Liver (tissue), 8 donors: ENCODE measurements at regions not wholly inside any gene's neighbourhood (a gene's known extent, or its start where the extent isn't known, plus 50 kb on each side); places are given as distances from the start of the nearest gene placed in this dataset.

Source experiments
- DNase-seq: peaks from one replicate; pipeline ENCODE4 v3.0.0-alpha.2; 2017; ENCODE audit warnings: low spot score
- H3K27ac ChIP-seq, 2 donors: one replicate each; pipeline ENCODE4 v1.7.0; 2013; ENCODE audit warnings: inconsistent platforms in 2 of 2, low read length in 2 of 2, control low read depth in 1 of 2, low read depth in 1 of 2, mild to moderate bottlenecking in 1 of 2
- H3K27me3 ChIP-seq, 4 donors: one replicate each; pipeline versions ENCODE4 v1.6.1 to v1.7.0; 2013; ENCODE audit warnings: low read length in 3 of 4, inconsistent platforms in 1 of 4, mild to moderate bottlenecking in 1 of 4, moderate library complexity in 1 of 4; ENCODE audit not compliant: control insufficient read depth in 4 of 4, insufficient read depth in 4 of 4
- H3K36me3 ChIP-seq, 4 donors: one replicate each; pipeline versions ENCODE4 v1.6.1 to v1.7.0; 2013; ENCODE audit warnings: low read length in 3 of 4, mild to moderate bottlenecking in 3 of 4, low read depth in 1 of 4, moderate library complexity in 1 of 4; ENCODE audit not compliant: control insufficient read depth in 4 of 4, insufficient read depth in 3 of 4
- H3K4me1 ChIP-seq, 4 donors: one replicate each; pipeline versions ENCODE4 v1.6.1 to v1.7.0; 2013; ENCODE audit warnings: low read length in 3 of 4, mild to moderate bottlenecking in 3 of 4, moderate library complexity in 1 of 4; ENCODE audit not compliant: control insufficient read depth in 4 of 4, insufficient read depth in 4 of 4
- H3K4me3 ChIP-seq, 3 donors: one replicate each; pipeline versions ENCODE4 v1.6.1 to v1.7.0; 2013; ENCODE audit warnings: low read length in 3 of 3, control low read depth in 1 of 3, low read depth in 1 of 3, mild to moderate bottlenecking in 1 of 3
- H3K9ac ChIP-seq, 2 donors: one replicate each; pipeline ENCODE4 v1.7.0; 2013; ENCODE audit warnings: low read length in 2 of 2, mild to moderate bottlenecking in 2 of 2, moderate library complexity in 2 of 2, control low read depth in 1 of 2, low read depth in 1 of 2
- H3K9me3 ChIP-seq, 4 donors: one replicate each; pipeline versions ENCODE4 v1.6.1 to v1.7.0; 2013; ENCODE audit warnings: low read length in 3 of 4; ENCODE audit not compliant: control insufficient read depth in 4 of 4
- ATF3 ChIP-seq: IDR thresholded peaks from 2 replicates; pipeline ENCODE4 v1.6.1; 2016; ENCODE audit warnings: antibody characterized with exemption
- CTCF ChIP-seq: fragments of 150-350 bp; IDR thresholded peaks from 2 replicates; pipeline ENCODE4 v1.5.1; 2017; ENCODE audit warnings: improper control_type of control experiment, low read depth, low read length; ENCODE audit not compliant: missing input control
- EGR1 ChIP-seq, 2 donors: IDR thresholded peaks; 2 replicates each; pipeline ENCODE4 v1.6.1; 2016 to 2018; ENCODE audit warnings: antibody characterized with exemption in 2 of 2, low read depth in 2 of 2
- FOXA1 ChIP-seq: IDR thresholded peaks from 2 replicates; pipeline ENCODE4 v1.6.1; 2016; ENCODE audit warnings: antibody characterized with exemption
- FOXA2 ChIP-seq: IDR thresholded peaks from 2 replicates; pipeline ENCODE4 v1.6.1; 2016; ENCODE audit warnings: antibody characterized with exemption
- GABPA ChIP-seq, 2 donors: IDR thresholded peaks in 1 of 2; conservative IDR thresholded peaks in 1 of 2; 2 replicates each; pipeline ENCODE4 v1.6.1; 2016; ENCODE audit warnings: antibody characterized with exemption in 2 of 2, mild to moderate bottlenecking in 1 of 2, moderate library complexity in 1 of 2
- HNF4A ChIP-seq, 2 donors: conservative IDR thresholded peaks; 2 replicates each; pipeline ENCODE4 v1.6.1; 2016; ENCODE audit warnings: antibody characterized with exemption in 2 of 2, mild to moderate bottlenecking in 2 of 2
- HNF4G ChIP-seq: IDR thresholded peaks from 2 replicates; pipeline ENCODE4 v1.6.1; 2016; ENCODE audit warnings: antibody characterized with exemption
- JUND ChIP-seq, 2 donors: IDR thresholded peaks; 2 replicates each; pipeline ENCODE4 v1.6.1; 2016; ENCODE audit warnings: antibody characterized with exemption in 2 of 2
- MAX ChIP-seq: IDR thresholded peaks from 2 replicates; pipeline ENCODE4 v1.6.1; 2016; ENCODE audit warnings: antibody characterized with exemption
- NR2F2 ChIP-seq: IDR thresholded peaks from 2 replicates; pipeline ENCODE4 v1.6.1; 2016; ENCODE audit warnings: antibody characterized with exemption
- RAD21 ChIP-seq, 2 donors: IDR thresholded peaks; 2 replicates each; pipeline ENCODE4 v1.6.1; 2016; ENCODE audit warnings: antibody characterized with exemption in 2 of 2, mild to moderate bottlenecking in 2 of 2
- REST ChIP-seq: IDR thresholded peaks from 2 replicates; pipeline ENCODE4 v1.6.1; 2016; ENCODE audit warnings: antibody characterized with exemption, mild to moderate bottlenecking
- RXRA ChIP-seq, 2 donors: IDR thresholded peaks; 2 replicates each; pipeline ENCODE4 v1.6.1; 2017 to 2018; ENCODE audit warnings: antibody characterized with exemption in 2 of 2, mild to moderate bottlenecking in 1 of 2
- SP1 ChIP-seq: IDR thresholded peaks from 2 replicates; pipeline ENCODE4 v1.6.1; 2018; ENCODE audit warnings: antibody characterized with exemption, mild to moderate bottlenecking
- TAF1 ChIP-seq: conservative IDR thresholded peaks from 2 replicates; pipeline ENCODE4 v1.6.1; 2016; ENCODE audit warnings: antibody characterized with exemption, mild to moderate bottlenecking
- YY1 ChIP-seq: IDR thresholded peaks from 2 replicates; pipeline ENCODE4 v1.6.1; 2016; ENCODE audit warnings: antibody characterized with exemption, mild to moderate bottlenecking
- ZBTB33 ChIP-seq: IDR thresholded peaks from 2 replicates; pipeline ENCODE4 v1.6.1; 2016; ENCODE audit warnings: antibody characterized with exemption
- WGBS: extraction: QIAGEN DNeasy Blood & Tissue Kit; methylation state at CpG from one replicate; pipeline ENCODE4 v1.1.7; 2013; 5-methylcytosine and 5-hydroxymethylcytosine counted together
- donor health status: healthy.
- donor health status: healthy.
- donor health status: healthy.
- donor health status: healthy.
- donor health status: healthy.

- TF ChIP-seq HNF4G, result no peak
- no peak for TF ChIP-seq RXRA (IDR thresholded peaks at IDR 0.05)
- no peak for TF ChIP-seq HNF4A (conservative IDR thresholded peaks at IDR 0.05)
- TF ChIP-seq RAD21 (IDR thresholded peaks at IDR 0.05), result no peak
- no peak for TF ChIP-seq GABPA (IDR thresholded peaks at IDR 0.05 in 1 of 2, conservative IDR thresholded peaks at IDR 0.05 in 1 of 2)
- TF ChIP-seq REST, result no peak
- no peak for TF ChIP-seq MAX
- no peak for TF ChIP-seq NR2F2
- no peak for TF ChIP-seq SP1
- no peak for TF ChIP-seq CTCF
- TF ChIP-seq ZBTB33, result no peak
- no peak for TF ChIP-seq TAF1
- no peak for TF ChIP-seq EGR1 (IDR thresholded peaks at IDR 0.05; ENCODE audit: low read depth in 2 of 2)
- no peak for TF ChIP-seq JUND (IDR thresholded peaks at IDR 0.05)
- no peak for TF ChIP-seq ATF3
- TF ChIP-seq FOXA1, result no peak
- TF ChIP-seq FOXA2, result no peak
- TF ChIP-seq YY1, result no peak
- Histone ChIP-seq H3K9me3 (no peaks in the 10 kb centered on the region), H3K9ac (no peak overlapping the region), H3K36me3 (no peaks in the 10 kb centered on the region), H3K4me1 (no peaks in the 10 kb centered on the region), H3K27me3 (no peaks in the 10 kb centered on the region), H3K4me3 (no peak overlapping the region), H3K27ac (no peak overlapping the region)
- DNase-seq, result no peak
- 81% methylated on average over 7 of the region's 7 CpGs for WGBS
Measured at GRCh38 chr20:24875078-24875477, 74.0 kb upstream of the CST7 start.

- Histone ChIP-seq H3K36me3 (no peaks in the 10 kb centered on the region), H3K9me3 (no peaks in the 10 kb centered on the region), H3K9ac (no peak overlapping the region), H3K27ac (no peak overlapping the region), H3K4me3 (no peak overlapping the region), H3K27me3 (no peaks in the 10 kb centered on the region), H3K4me1 (no peaks in the 10 kb centered on the region)
- WGBS, result 96% methylated on average over 1 of the region's 1 CpG
- no peak for TF ChIP-seq JUND (IDR thresholded peaks at IDR 0.05)
- no peak for DNase-seq
Measured at GRCh38 chr20:24877652-24878051, 71.4 kb upstream of the CST7 start.
